Dedifferentiated amniotic fluid mesenchymal stem cell (primary cell): ENCODE measurements at regions not wholly inside any gene's neighbourhood (a gene's known extent, or its start where the extent isn't known, plus 50 kb on each side); places are given as distances from the start of the nearest gene placed in this dataset.
"Not testable (repeated sequence)": the region's sequence is repeated elsewhere in the genome, so short reads cannot be mapped to it uniquely, and the experiment has no call there.

Experiments
- DNase-seq: peaks from one replicate; pipeline ENCODE4 v3.0.0-alpha.2; 2016; ENCODE audit errors: extremely low spot score

- no peak for DNase-seq
Measured at GRCh38 chr7:89401099-89401498, 605.6 kb upstream of the TEX47 start.

- DNase-seq: no peak
Measured at GRCh38 chr7:89401690-89402089, 606.2 kb upstream of the TEX47 start.

GRCh38 chr7:89451911-89452310 lies 656.4 kb upstream of the TEX47 start:
- DNase-seq: no peak

DNA sequence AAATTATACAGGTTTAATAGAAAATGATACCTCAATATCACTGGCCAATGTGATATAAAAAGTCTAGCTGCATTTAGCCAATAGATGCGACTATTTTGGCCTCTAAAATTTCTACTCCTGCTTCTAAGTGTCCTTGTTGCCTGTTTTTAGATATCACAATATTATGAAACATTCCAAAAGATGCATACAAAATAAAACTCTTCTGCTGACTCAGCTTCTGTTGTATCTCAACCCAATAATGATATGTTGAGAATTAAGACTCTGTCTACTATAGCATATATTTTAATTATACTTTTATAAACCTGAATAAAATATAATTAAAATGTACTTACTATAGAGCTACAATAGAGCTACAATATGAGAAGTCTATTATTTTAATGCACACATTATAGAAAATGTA lies 661.0 kb upstream of the TEX47 start:
- no peak for DNase-seq

DNA sequence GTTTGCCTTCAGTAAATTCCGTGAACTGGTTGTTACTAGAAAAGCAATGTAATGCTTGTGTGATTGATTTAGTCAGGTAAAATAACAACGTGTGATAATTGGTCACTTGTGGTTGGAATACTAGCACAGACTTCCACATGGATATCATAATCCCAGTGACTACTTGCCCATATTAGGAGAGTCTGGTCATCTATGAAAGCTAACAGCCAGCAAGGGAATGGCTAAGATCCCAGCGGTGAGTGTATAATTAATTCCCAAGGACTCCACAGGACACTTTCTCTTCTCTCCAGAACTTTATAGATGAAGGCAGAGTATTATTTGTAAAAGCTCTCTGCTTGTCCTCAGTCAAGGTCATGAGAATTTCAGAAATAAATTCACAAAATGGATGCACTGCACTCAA lies 662.6 kb upstream of the TEX47 start:
- no peak for DNase-seq

GRCh38 chr7:89474456-89474855 lies 678.9 kb upstream of the TEX47 start:
- no peak for DNase-seq

- DNase-seq: no peak
Measured at GRCh38 chr7:89477991-89478390, 676.3 kb upstream of the STEAP1 start.

- DNase-seq: no peak
Measured at GRCh38 chr7:89495704-89496103, 658.6 kb upstream of the STEAP1 start.

DNA sequence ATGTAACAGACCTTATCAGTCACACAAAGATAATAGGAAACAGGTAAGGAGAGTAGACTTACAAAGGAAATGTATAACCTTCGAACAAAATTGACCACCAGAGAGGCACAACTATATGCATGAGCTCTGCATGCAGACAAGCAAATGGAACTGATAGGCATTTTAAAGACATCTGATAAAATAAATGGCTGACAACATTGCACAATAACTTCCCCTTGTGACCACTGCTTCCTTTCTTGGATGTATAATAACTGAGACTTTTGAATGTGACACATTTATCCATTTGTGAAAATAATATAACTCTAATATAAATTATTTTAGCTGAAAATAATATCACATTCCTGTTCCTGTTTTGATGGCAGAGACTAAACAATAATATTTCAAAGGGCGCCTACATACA lies 654.2 kb upstream of the STEAP1 start:
- no peak for DNase-seq

- no peak for DNase-seq
Measured at GRCh38 chr7:89503281-89503680, 651.0 kb upstream of the STEAP1 start.

GRCh38 chr7:89507034-89507433 lies 647.2 kb upstream of the STEAP1 start:
- no peak for DNase-seq

- DNase-seq: no peak
Measured at GRCh38 chr7:89511900-89512299, 642.4 kb upstream of the STEAP1 start.

DNA sequence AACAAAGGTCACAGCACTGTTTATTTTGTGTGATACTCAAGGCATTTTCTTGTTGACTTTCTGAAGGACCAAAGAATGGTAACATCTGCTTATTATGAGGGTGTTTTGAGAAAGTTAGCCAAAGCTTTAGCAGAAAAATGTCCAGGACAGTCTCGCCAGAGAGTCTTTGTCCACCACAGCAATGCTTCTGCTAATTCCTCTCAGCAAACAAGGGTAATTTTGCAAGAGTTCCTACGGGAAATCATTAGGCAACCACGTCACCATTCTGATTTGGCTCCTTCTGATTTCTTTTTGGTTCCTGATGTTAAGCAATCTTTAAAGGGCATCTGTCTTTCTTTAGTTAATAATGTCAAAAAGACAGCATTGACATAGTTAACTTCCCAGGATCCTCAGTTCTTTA lies 639.3 kb upstream of the STEAP1 start:
- no peak for DNase-seq

GRCh38 chr7:89517815-89518214 lies 636.5 kb upstream of the STEAP1 start:
- no peak for DNase-seq

- no peak for DNase-seq
Measured at GRCh38 chr7:89549768-89550167, 604.5 kb upstream of the STEAP1 start.

GRCh38 chr7:89554209-89554608 lies 600.1 kb upstream of the STEAP1 start:
- DNase-seq: no peak

- no peak for DNase-seq
Measured at GRCh38 chr7:89559596-89559995, 594.7 kb upstream of the STEAP1 start.

DNA sequence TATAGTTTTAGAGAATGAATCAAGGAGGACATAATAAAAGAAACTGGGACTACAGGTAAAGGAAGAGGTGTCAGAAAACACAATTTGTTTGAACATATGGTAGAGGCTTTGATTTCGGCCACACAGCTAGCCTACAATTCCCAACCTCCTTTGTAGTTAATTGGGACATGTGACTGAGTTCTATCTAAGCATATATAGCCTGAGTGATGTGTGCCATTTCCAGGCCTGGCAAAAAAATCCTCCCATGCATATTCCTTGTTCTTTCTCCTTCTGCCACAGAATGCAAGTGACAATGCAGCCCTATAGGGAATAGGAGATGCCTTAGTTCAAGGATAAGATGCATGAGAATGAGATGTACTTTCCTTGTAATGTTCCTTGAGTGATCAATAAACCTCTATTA lies 590.7 kb upstream of the STEAP1 start:
- no peak for DNase-seq

GRCh38 chr7:89584896-89585295 lies 569.4 kb upstream of the STEAP1 start:
- DNase-seq: no peak

DNA sequence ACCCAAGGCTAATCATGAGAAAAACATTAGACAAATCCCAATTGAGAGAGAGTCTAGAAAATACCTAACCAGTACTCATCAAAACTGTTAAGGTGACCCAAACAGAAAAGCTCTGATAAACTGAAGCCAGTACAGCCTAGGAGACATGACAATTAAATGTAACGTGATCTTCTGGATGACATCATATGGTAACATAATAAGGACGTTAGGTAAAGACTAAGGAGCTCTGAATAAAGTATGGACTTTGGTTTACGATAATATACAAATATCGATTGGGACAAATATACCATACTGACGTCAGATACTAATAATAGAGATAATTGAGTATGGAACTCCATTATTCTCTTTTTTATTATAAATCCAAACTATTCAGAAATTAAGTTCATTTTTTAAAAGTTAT lies 561.1 kb upstream of the STEAP1 start:
- DNase-seq: no peak

- no peak for DNase-seq
Measured at GRCh38 chr7:89602984-89603383, 551.3 kb upstream of the STEAP1 start.

DNA sequence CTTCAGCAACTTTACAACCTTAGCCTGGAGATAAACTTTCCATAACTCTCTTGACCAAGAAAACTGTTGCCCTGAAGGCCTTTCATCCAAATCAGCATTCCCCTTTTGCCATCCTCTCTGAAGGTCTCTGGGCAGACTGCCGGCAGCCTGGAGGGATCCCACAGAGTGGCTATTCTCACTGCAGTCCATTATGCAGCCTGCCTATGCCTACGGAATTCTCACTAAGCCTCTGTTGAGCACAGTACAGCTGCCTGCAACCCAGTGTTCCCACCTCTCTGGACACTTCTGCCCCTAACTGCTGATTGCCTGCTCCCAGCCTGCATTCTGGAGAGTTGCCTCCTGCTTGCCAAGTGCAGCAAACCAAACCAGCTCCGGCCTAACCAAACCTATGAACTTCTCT lies 548.9 kb upstream of the STEAP1 start:
- no peak for DNase-seq

GRCh38 chr7:89606511-89606910 lies 547.8 kb upstream of the STEAP1 start:
- DNase-seq: no peak

DNA sequence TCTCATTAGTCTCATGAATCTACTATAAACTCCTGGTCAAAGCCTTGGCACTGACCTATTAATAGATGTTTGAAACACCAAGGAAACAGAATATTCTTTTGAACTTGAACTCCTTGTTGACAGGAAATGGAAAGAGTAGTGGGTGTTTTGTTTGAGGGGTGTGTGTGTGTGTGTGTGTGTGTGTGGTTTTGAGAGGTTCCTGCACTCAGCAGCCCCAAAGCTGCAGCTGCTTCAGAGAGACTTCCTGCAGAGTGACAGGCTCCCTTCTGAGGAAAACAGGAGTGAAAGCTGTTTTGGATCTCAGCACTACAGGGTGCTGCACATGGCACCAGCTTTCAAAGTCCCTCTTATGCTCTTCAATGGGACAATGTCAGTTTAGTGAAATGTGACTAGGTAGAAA lies 546.5 kb upstream of the STEAP1 start:
- DNase-seq: no peak

GRCh38 chr7:89616829-89617228 lies 537.4 kb upstream of the STEAP1 start:
- DNase-seq: not testable (repeated sequence)
